Kidney (tissue), 13 donors: ENCODE measurements at regions not wholly inside any gene's neighbourhood (a gene's known extent, or its start where the extent isn't known, plus 50 kb on each side); places are given as distances from the start of the nearest gene placed in this dataset.
A peak's percentile ranks its signal among the peaks of the same experiment; 100 is the strongest.

Source experiments
- DNase-seq, 5 donors: peaks; one replicate each; pipeline ENCODE4 v3.0.0-alpha.2; 2013 to 2020
- FAIRE-seq: peaks from 2 replicates; lab custom pipeline; 2012; peaks lifted over from hg19 to GRCh38; lab: Jason Lieb, UNC
- H3K27ac ChIP-seq, 2 donors: one replicate each; pipeline ENCODE4 v1.7.0; 2013; ENCODE audit warnings: low read depth in 2 of 2, low read length in 2 of 2, inconsistent platforms in 1 of 2
- H3K27me3 ChIP-seq: one replicate; pipeline ENCODE4 v1.7.1; 2013; ENCODE audit warnings: low read length, inconsistent platforms; ENCODE audit not compliant: control insufficient read depth, insufficient read depth
- H3K36me3 ChIP-seq, 3 donors: one replicate each; pipeline versions ENCODE4 v1.7.0 to v1.7.1; 2013; ENCODE audit warnings: low read length in 3 of 3, control low read depth in 1 of 3, inconsistent platforms in 1 of 3; ENCODE audit not compliant: insufficient read depth in 3 of 3, control insufficient read depth in 2 of 3
- H3K4me1 ChIP-seq, 3 donors: one replicate each; pipeline versions ENCODE4 v1.7.0 to v1.7.1; 2013; ENCODE audit warnings: low read length in 3 of 3, inconsistent platforms in 1 of 3, low read depth in 1 of 3; ENCODE audit not compliant: control insufficient read depth in 2 of 3, insufficient read depth in 2 of 3
- H3K4me3 ChIP-seq, 3 donors: one replicate each; pipeline versions ENCODE4 v1.7.0 to v1.8.1; 2013; ENCODE audit warnings: low read length in 3 of 3, control low read depth in 1 of 3, inconsistent platforms in 1 of 3
- H3K9ac ChIP-seq, 3 donors: one replicate each; pipeline versions ENCODE4 v1.7.0 to v1.7.1; 2013; ENCODE audit warnings: low read length in 3 of 3, control low read depth in 1 of 3, inconsistent platforms in 1 of 3
- H3K9me3 ChIP-seq, 3 donors: one replicate each; pipeline versions ENCODE4 v1.7.0 to v1.7.1; 2013; ENCODE audit warnings: low read length in 3 of 3, control low read depth in 1 of 3, inconsistent platforms in 1 of 3; ENCODE audit not compliant: control insufficient read depth in 2 of 3, insufficient read depth in 1 of 3
- CTCF ChIP-seq: IDR thresholded peaks from 3 replicates; pipeline ENCODE4 v1.5.1; 2012; ENCODE audit warnings: mild to moderate bottlenecking, moderate library complexity, borderline replicate concordance; ENCODE audit not compliant: insufficient read depth; ENCODE audit errors: extremely low read depth
- intact Hi-C: fragments of 100-400 bp; cut with DNase I; formaldehyde crosslinking; loops from one replicate; pipeline ENCODE4 v1.11.1; 2022
- donor health status: control.
- donor health status: control.
- donor health status: control.
- donor health status: control.
- donor health status: control.
- donor health status: DM: yes; HTN: yes; CAD: no.
- donor health status: Normal renal cell carcinoma (clear cell type).

DNA sequence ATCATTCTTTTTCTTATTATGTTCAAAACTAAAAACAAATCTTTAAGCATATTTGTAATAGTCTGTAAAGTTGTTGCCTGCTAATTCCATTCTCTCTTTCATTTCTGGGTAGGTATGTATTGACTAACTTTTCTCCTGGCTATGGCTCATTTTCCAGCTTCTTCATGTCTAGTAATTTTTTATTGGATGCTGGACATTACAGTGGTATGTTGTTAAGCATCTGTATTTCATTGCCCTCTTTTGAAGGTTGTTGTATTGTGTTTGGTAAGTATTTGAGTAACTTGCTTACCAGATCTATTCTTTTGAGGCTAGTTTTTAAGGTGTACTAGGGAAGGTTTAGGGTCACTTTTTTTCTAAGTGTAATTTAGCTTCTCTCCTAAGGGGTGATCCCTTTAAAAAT is 230.9 kb downstream of the TTLL2 start:
- intact Hi-C loops: no loop called here
- TF ChIP-seq CTCF: no peak
- H3K9ac ChIP-seq: no peak overlapping the region
- no peaks in the 10 kb centered on the region for H3K27me3 ChIP-seq
- no peak overlapping the region for H3K4me3 ChIP-seq
- no peak overlapping the region for H3K27ac ChIP-seq
- no peaks in the 10 kb centered on the region for H3K36me3 ChIP-seq
- peaks cover 0 to 6% (median 4%) of the 10 kb centered on the region in 3 donors for H3K4me1 ChIP-seq
- peaks cover 0 to 7% (median 0%) of the 10 kb centered on the region in 3 donors for H3K9me3 ChIP-seq
- DNase-seq (no peak), FAIRE-seq (no peak)

DNA sequence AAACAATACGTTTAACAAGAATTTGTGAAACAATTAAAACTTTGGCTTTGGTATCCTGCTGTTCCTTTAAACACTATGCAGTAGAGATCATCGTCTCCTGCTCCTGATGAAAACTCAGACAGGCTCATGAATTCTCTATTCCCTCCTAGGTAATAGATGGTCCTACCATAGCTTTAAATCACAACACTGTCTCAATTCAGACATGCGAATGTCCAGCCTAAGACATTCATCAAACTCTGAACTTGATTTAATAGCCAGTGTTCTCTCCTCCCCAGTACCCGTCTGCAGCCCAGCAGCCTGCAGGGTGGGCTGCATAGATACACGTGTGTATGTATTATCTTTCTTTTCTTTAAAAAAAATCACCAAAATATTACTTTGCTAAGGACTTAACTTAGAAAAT is 232.8 kb downstream of the TTLL2 start:
- Histone ChIP-seq H3K4me3 (no peak overlapping the region), H3K4me1 (peaks cover 0 to 4% (median 4%) of the 10 kb centered on the region in 3 donors), H3K9ac (no peak overlapping the region), H3K27ac (no peak overlapping the region), H3K9me3 (peaks cover 0 to 7% (median 0%) of the 10 kb centered on the region in 3 donors), H3K36me3 (no peaks in the 10 kb centered on the region), H3K27me3 (no peaks in the 10 kb centered on the region)
- DNase-seq (no peak), FAIRE-seq (no peak)
- TF ChIP-seq CTCF: no peak
- intact Hi-C loops: no loop called here

DNA sequence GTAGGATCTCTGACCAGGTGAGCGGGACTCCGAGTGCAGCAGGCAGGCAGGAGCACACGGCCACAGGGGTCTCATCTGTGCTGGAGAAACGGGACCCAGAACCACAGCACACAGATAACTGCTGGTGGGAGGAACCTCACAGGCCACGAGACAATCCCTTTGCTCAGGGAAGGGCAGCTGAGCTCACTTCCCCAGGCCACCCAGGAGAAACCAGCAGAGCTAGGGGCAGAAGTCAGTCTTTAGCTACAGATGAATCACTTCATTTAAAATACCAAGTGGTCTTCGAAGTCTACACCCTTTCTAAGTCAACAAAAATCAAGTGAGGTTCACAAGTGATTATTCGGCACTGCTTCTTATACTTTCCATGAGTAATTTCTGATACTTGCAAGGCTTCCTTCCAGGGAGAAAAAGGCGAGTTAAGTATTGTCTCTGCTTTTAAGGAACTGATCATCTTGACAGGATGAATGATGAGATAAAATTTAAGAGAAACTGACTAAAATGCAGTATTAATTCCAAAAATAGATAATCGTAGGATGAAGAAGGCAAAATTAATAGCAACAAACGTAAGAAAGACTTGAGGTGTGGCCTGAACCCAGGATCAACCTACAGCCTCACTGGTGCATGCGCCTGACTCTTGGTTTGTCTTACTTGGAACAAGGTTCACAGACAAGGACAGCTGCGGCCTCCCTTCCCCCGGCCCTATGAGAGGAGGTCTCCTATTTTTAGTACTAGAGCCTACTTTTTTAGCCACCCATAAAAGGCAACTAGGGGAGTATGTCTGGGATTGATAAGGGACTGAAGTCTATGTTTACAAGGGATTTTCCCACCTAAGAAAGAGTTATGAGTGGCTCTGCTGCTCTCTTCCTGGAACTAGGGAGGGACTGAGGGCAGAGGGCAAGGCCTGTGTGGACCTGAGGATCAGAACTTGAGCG is 233.6 kb downstream of the TTLL2 start:
- H3K4me3 ChIP-seq: no peak overlapping the region
- DNase-seq: peak in 1 of 5 donors; percentile 63

More for the DNA sequence above, 233.6 kb downstream of the TTLL2 start:
- H3K4me1 ChIP-seq: peaks cover 0 to 4% (median 4%) of the 10 kb centered on the region in 3 donors
- no peaks in the 10 kb centered on the region for H3K27me3 ChIP-seq
- no peak overlapping the region for H3K27ac ChIP-seq
- TF ChIP-seq CTCF: no peak
- H3K9ac ChIP-seq: no peak overlapping the region
- intact Hi-C loops: no loop called here
- no peaks in the 10 kb centered on the region for H3K36me3 ChIP-seq
- peaks cover 0 to 7% (median 0%) of the 10 kb centered on the region in 3 donors for H3K9me3 ChIP-seq
- no peak for FAIRE-seq
